SK-N-SH (cell line): ENCODE measurements at regions not wholly inside any gene's neighbourhood (a gene's known extent, or its start where the extent isn't known, plus 50 kb on each side); places are given as distances from the start of the nearest gene placed in this dataset.
"Not testable (repeated sequence)": the region's sequence is repeated elsewhere in the genome, so short reads cannot be mapped to it uniquely, and the experiment has no call there.

Experiments used
- CTCF ChIA-PET: fragments of 300-600, 350-600 bp; formaldehyde crosslinking; extraction: SDS; loops from one replicate; lab custom pipeline; 2021; lab: Yijun Ruan, JAX
- POLR2A ChIA-PET: fragments of 350-600 bp; sonication (Branson Sonifier 250); formaldehyde crosslinking; extraction: SDS; loops from one replicate; lab custom pipeline; 2020; ENCODE audit warnings: antibody characterized with exemption, inconsistent platforms; lab: Yijun Ruan, JAX
- DNase-seq: peaks from one replicate; pipeline ENCODE4 v3.0.0; 2012
- H2AFZ ChIP-seq: fragments of 200-600 bp; sonication (generic); 2 replicates; pipeline ENCODE4 v1.8.1; 2016; ENCODE audit warnings: antibody characterized with exemption, mild to moderate bottlenecking, low read depth
- H3F3A ChIP-seq: fragments of 200-600 bp; sonication (generic); replicated peaks from 2 replicates; pipeline ENCODE3; 2016; ENCODE audit warnings: antibody characterized with exemption, mild to moderate bottlenecking; ENCODE audit not compliant: insufficient read depth
- H3K27ac ChIP-seq, 2 experiments: fragments of 200-500 bp in 1 of 2; fragments of 200-600 bp in 1 of 2; sonication (Bioruptor generic) in 1 of 2; sonication (generic), shearing (Covaris generic) in 1 of 2; 2 replicates each; pipeline versions ENCODE4 v1.5.1 to v1.6.1; 2014 to 2016; ENCODE audit warnings: low read depth in 2 of 2, inconsistent platforms in 1 of 2, low read length in 1 of 2, mild to moderate bottlenecking in 1 of 2, mixed read lengths in 1 of 2
- H3K27me3 ChIP-seq: fragments of 200-600 bp; sonication (generic), shearing (Covaris generic); 2 replicates; pipeline ENCODE4 v1.6.1; 2016; ENCODE audit warnings: mixed run types; ENCODE audit not compliant: insufficient read depth
- H3K36me3 ChIP-seq, 2 experiments: fragments of 200-500 bp in 1 of 2; fragments of 200-600 bp in 1 of 2; sonication (Bioruptor generic) in 1 of 2; sonication (generic) in 1 of 2; replicated peaks in 1 of 2; 2 replicates each; pipeline versions ENCODE3 to v1.5.1; 2014 to 2016; ENCODE audit warnings: low read length in 1 of 2, mild to moderate bottlenecking in 1 of 2; ENCODE audit not compliant: insufficient read depth in 2 of 2, control insufficient read depth in 1 of 2
- H3K4me1 ChIP-seq, 2 experiments: fragments of 200-500 bp in 1 of 2; fragments of 200-600 bp in 1 of 2; sonication (Bioruptor generic) in 1 of 2; sonication (generic), shearing (Covaris generic) in 1 of 2; 2 replicates each; pipeline versions ENCODE4 v1.5.1 to v1.6.1; 2014 to 2016; ENCODE audit warnings: low read depth in 1 of 2, low read length in 1 of 2, mixed run types in 1 of 2; ENCODE audit not compliant: insufficient read depth in 2 of 2, control insufficient read depth in 1 of 2
- H3K4me2 ChIP-seq: fragments of 200-600 bp; sonication (generic), shearing (Covaris generic); 2 replicates; pipeline ENCODE4 v1.6.1; 2017; ENCODE audit warnings: mixed run types
- H3K4me3 ChIP-seq, 2 experiments: fragments of 200-500 bp in 1 of 2; fragments of 200-600 bp in 1 of 2; sonication (Bioruptor generic) in 1 of 2; sonication (generic), shearing (Covaris generic) in 1 of 2; 2 replicates each; pipeline versions ENCODE4 v1.5.1 to v1.8.1; 2014 to 2016; ENCODE audit warnings: low read depth in 2 of 2, inconsistent platforms in 1 of 2, low read length in 1 of 2, mild to moderate bottlenecking in 1 of 2, mixed read lengths in 1 of 2, moderate library complexity in 1 of 2
- H3K79me2 ChIP-seq: fragments of 200-600 bp; sonication (generic); 2 replicates; pipeline ENCODE4 v1.8.1; 2017; ENCODE audit warnings: mild to moderate bottlenecking; ENCODE audit not compliant: insufficient read depth
- H3K9ac ChIP-seq: fragments of 200-600 bp; sonication (generic); 2 replicates; pipeline ENCODE4 v1.6.1; 2017; ENCODE audit warnings: mixed run types
- H3K9me2 ChIP-seq: fragments of 200-600 bp; sonication (generic); 2 replicates; pipeline ENCODE4 v1.6.1; 2017; ENCODE audit warnings: mixed run types
- H3K9me3 ChIP-seq: fragments of 200-600 bp; sonication (generic); 2 replicates; pipeline ENCODE4 v1.6.1; 2017; ENCODE audit warnings: mixed run types, mild to moderate bottlenecking, moderate library complexity
- H4K20me1 ChIP-seq: fragments of 200-600 bp; sonication (generic); 2 replicates; pipeline ENCODE4 v1.6.1; 2017; ENCODE audit warnings: mild to moderate bottlenecking, mixed run types; ENCODE audit not compliant: insufficient read depth
- CHD2 ChIP-seq: fragments of 150-350 bp; IDR thresholded peaks from 2 replicates; pipeline ENCODE4 v1.6.1; 2018; ENCODE audit warnings: low read length; ENCODE audit not compliant: partially characterized antibody
- CTCF ChIP-seq: fragments of 200-600 bp; sonication (generic); IDR thresholded peaks from 2 replicates; pipeline ENCODE4 v1.6.1; 2017; ENCODE audit warnings: antibody characterized with exemption, mild to moderate bottlenecking, moderate library complexity
- FOXJ3 ChIP-seq: sonication (generic); formaldehyde crosslinking; IDR thresholded peaks from 2 replicates; pipeline ENCODE4 v1.5.1; 2020; ENCODE audit warnings: mild to moderate bottlenecking, missing genetic modification reagents
- GABPA ChIP-seq: IDR thresholded peaks from 2 replicates; pipeline ENCODE4 v1.4.0; 2012; ENCODE audit warnings: low read depth, mild to moderate bottlenecking
- MAX ChIP-seq: IDR thresholded peaks from 2 replicates; pipeline ENCODE4 v1.4.0; 2012; ENCODE audit warnings: low read depth
- MEF2A ChIP-seq: IDR thresholded peaks from 2 replicates; pipeline ENCODE4 v1.4.0; 2012; ENCODE audit warnings: low read depth, borderline replicate concordance
- PBX3 ChIP-seq: IDR thresholded peaks from 2 replicates; pipeline ENCODE4; 2012
- POLR2AphosphoS5 ChIP-seq: IDR thresholded peaks from 2 replicates; pipeline ENCODE4 v1.6.1; 2012; ENCODE audit warnings: low read depth, low read length
- REST ChIP-seq: IDR thresholded peaks from 2 replicates; pipeline ENCODE4 v1.6.1; 2012; ENCODE audit warnings: mild to moderate bottlenecking, low read depth, low read length, moderate library complexity
- RXRA ChIP-seq: IDR thresholded peaks from 2 replicates; pipeline ENCODE4 v1.4.0; 2012; ENCODE audit warnings: low read depth, mild to moderate bottlenecking, borderline replicate concordance
- SIN3A ChIP-seq: IDR thresholded peaks from 2 replicates; pipeline ENCODE4 v1.6.1; 2012; ENCODE audit warnings: low read depth, mild to moderate bottlenecking, low read length, moderate library complexity, borderline replicate concordance
- TEAD4 ChIP-seq: IDR thresholded peaks from 2 replicates; pipeline ENCODE4 v1.4.0; 2012; ENCODE audit warnings: mild to moderate bottlenecking, borderline replicate concordance; ENCODE audit not compliant: insufficient read depth
- WGBS: methylation state at CpG from one replicate; pipeline ENCODE4 v1.1.6; 2017; ENCODE audit warnings: low lambda C conversion rate; 5-methylcytosine and 5-hydroxymethylcytosine counted together

- no peak for TF ChIP-seq MEF2A
- TF ChIP-seq GABPA: no peak
- no peak for TF ChIP-seq REST
- no peak for TF ChIP-seq POLR2AphosphoS5
- TF ChIP-seq MAX: no peak
- TF ChIP-seq TEAD4: no peak
- TF ChIP-seq CHD2: no peak
- no peak for TF ChIP-seq FOXJ3 (CRISPR knock-in tag)
- TF ChIP-seq RXRA: no peak
- no peak for TF ChIP-seq CTCF
- TF ChIP-seq PBX3: no peak
- no peak for TF ChIP-seq SIN3A
- no peaks in the 10 kb centered on the region for H3K36me3 ChIP-seq
Measured at GRCh38 chr10:37520488-37520887, 336.9 kb downstream of the ZNF248 start.

GRCh38 chr10:37510520-37510919 is 346.9 kb downstream of the ZNF248 start:
- POLR2A ChIA-PET, H4K20me1 ChIP-seq, H3K27me3 ChIP-seq, H3K36me3 ChIP-seq, H2AFZ ChIP-seq, H3F3A ChIP-seq, H3K9ac ChIP-seq, H3K4me2 ChIP-seq, CTCF ChIA-PET, DNase-seq, H3K9me3 ChIP-seq, H3K4me1 ChIP-seq, H3K9me2 ChIP-seq, H3K79me2 ChIP-seq, H3K27ac ChIP-seq, H3K4me3 ChIP-seq: not testable (repeated sequence)
- WGBS: 10% methylated on average over 3 of the region's 3 CpGs

More at GRCh38 chr10:37520488-37520887, 336.9 kb downstream of the ZNF248 start:
- no peaks in the 10 kb centered on the region for H3F3A ChIP-seq
- 6% methylated on average over 2 of the region's 2 CpGs for WGBS
- POLR2A ChIA-PET: no interaction called here
- no peak overlapping the region for H3K9ac ChIP-seq
- no peak overlapping the region for H3K27ac ChIP-seq
- CTCF ChIA-PET: no interaction called here
- H3K4me3 ChIP-seq: no peak overlapping the region
- H3K79me2 ChIP-seq: no peaks in the 10 kb centered on the region
- no peaks in the 10 kb centered on the region for H3K9me3 ChIP-seq
- H2AFZ ChIP-seq: no peak overlapping the region
- H3K9me2 ChIP-seq: no peaks in the 10 kb centered on the region
- H3K27me3 ChIP-seq: no peaks in the 10 kb centered on the region
- H4K20me1 ChIP-seq: no peaks in the 10 kb centered on the region
- H3K4me1 ChIP-seq: no peaks in the 10 kb centered on the region
- DNase-seq: no peak
- no peak overlapping the region for H3K4me2 ChIP-seq
